HG02852 (cell line): ENCODE measurements at regions not wholly inside any gene's neighbourhood (a gene's known extent, or its start where the extent isn't known, plus 50 kb on each side); places are given as distances from the start of the nearest gene placed in this dataset.
A peak's percentile ranks its signal among the peaks of the same experiment; 100 is the strongest.

ENCODE experiments used
- ATAC-seq: cut with Tn5 transposase; IDR thresholded peaks from one replicate; pipeline ENCODE4 v1.9.1; 2021; ENCODE audit warnings: mild to moderate bottlenecking, moderate library complexity; ENCODE audit not compliant: unreplicated experiment

GRCh38 chr5:125341436-125341835 is 595.0 kb upstream of the ZNF608 start:
- ATAC-seq, result no peak

- no peak for ATAC-seq
These were observed 596.6 kb upstream of the ZNF608 start for GRCh38 chr5:125343015-125343414.

- ATAC-seq, result no peak
These were observed 599.9 kb upstream of the ZNF608 start for GRCh38 chr5:125346316-125346715.

GRCh38 chr5:125348221-125348692 is 601.8 kb upstream of the ZNF608 start:
- no peak for ATAC-seq

- ATAC-seq, result no peak
These were observed 602.7 kb upstream of the ZNF608 start for GRCh38 chr5:125348936-125349831.

- ATAC-seq, result no peak
These were observed 611.2 kb upstream of the ZNF608 start for GRCh38 chr5:125357660-125358059.

- no peak for ATAC-seq
These were observed 619.3 kb upstream of the ZNF608 start for GRCh38 chr5:125365747-125366146.

- no peak for ATAC-seq
These were observed 621.3 kb upstream of the ZNF608 start for GRCh38 chr5:125367702-125368101.

- ATAC-seq, result no peak
These were observed 624.2 kb upstream of the ZNF608 start for GRCh38 chr5:125370461-125371205.

- no peak for ATAC-seq
These were observed 626.5 kb upstream of the ZNF608 start for GRCh38 chr5:125372694-125373631.

GRCh38 chr5:125375143-125375542 is 628.7 kb upstream of the ZNF608 start:
- peak; percentile 71 for ATAC-seq

GRCh38 chr5:125376059-125376641 is 629.7 kb upstream of the ZNF608 start:
- ATAC-seq, result no peak

GRCh38 chr5:125377141-125377540 is 630.7 kb upstream of the ZNF608 start:
- no peak for ATAC-seq

GRCh38 chr5:125381290-125381689 is 634.9 kb upstream of the ZNF608 start:
- ATAC-seq, result no peak

GRCh38 chr5:125384071-125384470 is 637.6 kb upstream of the ZNF608 start:
- ATAC-seq, result no peak

GRCh38 chr5:125390326-125390725 is 643.9 kb upstream of the ZNF608 start:
- no peak for ATAC-seq

- no peak for ATAC-seq
These were observed 646.9 kb upstream of the ZNF608 start for GRCh38 chr5:125393221-125393815.

GRCh38 chr5:125394661-125395280 is 648.3 kb upstream of the ZNF608 start:
- no peak for ATAC-seq

GRCh38 chr5:125396462-125396861 is 650.0 kb upstream of the ZNF608 start:
- no peak for ATAC-seq

GRCh38 chr5:125398466-125398865 is 652.0 kb upstream of the ZNF608 start:
- ATAC-seq, result no peak
